MCF 10A (cell line): ENCODE measurements at regions not wholly inside any gene's neighbourhood (a gene's known extent, or its start where the extent isn't known, plus 50 kb on each side); places are given as distances from the start of the nearest gene placed in this dataset.

Experiments used
- BruUV-seq: library from RNA; stranded (reverse); fragments of 400-500 nt; replicated peaks from 2 replicates; lab custom pipeline; 2021; lab: Mats Ljungman, UMichigan
- CTCF ChIA-PET: fragments of 300-600 bp; sonication (Branson Sonifier 250); formaldehyde crosslinking; extraction: SDS; loops from one replicate; lab custom pipeline; 2021; ENCODE audit warnings: antibody characterized with exemption, inconsistent platforms; lab: Yijun Ruan, JAX
- POLR2A ChIA-PET: fragments of 300-600, 350-650 bp; sonication (Branson Sonifier 250); formaldehyde crosslinking; extraction: SDS; loops from one replicate; lab custom pipeline; 2020; ENCODE audit warnings: antibody characterized with exemption, inconsistent platforms; lab: Yijun Ruan, JAX
- DNase-seq: peaks from one replicate; pipeline ENCODE4 v3.0.0-alpha.2; 2018; ENCODE audit not compliant: unreplicated experiment
- H3K27ac Mint-ChIP-seq: one replicate; pipeline ENCODE4 v1.8.0; 2022; ENCODE audit warnings: mild to moderate bottlenecking, low read depth, mixed read lengths; ENCODE audit not compliant: unreplicated experiment
- H3K27me3 Mint-ChIP-seq: one replicate; pipeline ENCODE4 v1.8.0; 2022; ENCODE audit warnings: mixed read lengths; ENCODE audit not compliant: insufficient read depth, unreplicated experiment
- H3K36me3 Mint-ChIP-seq: one replicate; pipeline ENCODE4 v1.8.0; 2022; ENCODE audit warnings: mild to moderate bottlenecking, moderate library complexity, mixed read lengths; ENCODE audit not compliant: insufficient read depth, unreplicated experiment
- H3K4me1 Mint-ChIP-seq: one replicate; pipeline ENCODE4 v1.8.0; 2022; ENCODE audit warnings: mixed read lengths; ENCODE audit not compliant: insufficient read depth, unreplicated experiment
- H3K4me3 Mint-ChIP-seq: one replicate; pipeline ENCODE4 v1.8.0; 2022; ENCODE audit warnings: mild to moderate bottlenecking, moderate library complexity, mixed read lengths; ENCODE audit not compliant: unreplicated experiment
- H3K9me3 Mint-ChIP-seq: one replicate; pipeline ENCODE4 v1.8.0; 2022; ENCODE audit warnings: mixed read lengths; ENCODE audit not compliant: unreplicated experiment
- CTCF ChIP-seq: fragments of 200-600 bp; IDR thresholded peaks from one replicate; pipeline ENCODE4 v1.8.0; 2022; ENCODE audit warnings: antibody characterized with exemption, mild to moderate bottlenecking; ENCODE audit not compliant: unreplicated experiment
- intact Hi-C: fragments of 100-400 bp; cut with micrococcal nuclease; formaldehyde crosslinking; loops from 2 replicates; pipeline ENCODE4 v1.14.1; 2022

- no TSS peak for BruUV-seq
- H3K9me3 Mint-ChIP-seq, result no peaks in the 10 kb centered on the region
- no peak for TF ChIP-seq CTCF
- DNase-seq, result peak; percentile 67
- no peaks in the 10 kb centered on the region for H3K36me3 Mint-ChIP-seq
- intact Hi-C loops, result no loop called here
- ChIA-PET CTCF (interaction anchor here (0.8 to 1.7 kb wide), 2 partner anchors 12 to 22 kb away, joined by 3 to 4 read pairs; no protein-coding TSS in a partner anchor), POLR2A (interaction anchor here (0.7 to 1.6 kb wide), 4 partner anchors 23 to 849 kb away, joined by 3 to 4 read pairs (median 4); no protein-coding TSS in a partner anchor)
- H3K4me1 Mint-ChIP-seq, result peaks cover 6% of the 10 kb centered on the region
- no peak overlapping the region for H3K27ac Mint-ChIP-seq
- no peaks in the 10 kb centered on the region for H3K27me3 Mint-ChIP-seq
- H3K4me3 Mint-ChIP-seq, result no peak overlapping the region
These were observed 494.2 kb downstream of the MTRR start for GRCh38 chr5:8363138-8363537.

- Mint-ChIP-seq H3K4me1 (peaks cover 6% of the 10 kb centered on the region), H3K4me3 (no peak overlapping the region), H3K27ac (no peak overlapping the region), H3K36me3 (no peaks in the 10 kb centered on the region), H3K9me3 (no peaks in the 10 kb centered on the region), H3K27me3 (no peaks in the 10 kb centered on the region)
- CTCF ChIA-PET, result interaction anchor here (1.3 to 1.7 kb wide), 2 partner anchors 26 to 439 kb away, joined by 3 to 7 read pairs; no protein-coding TSS in a partner anchor
- POLR2A ChIA-PET, result interaction anchor here (1.2 kb wide), 1 partner anchor 92 kb away, joined by 6 read pairs; no protein-coding TSS in a partner anchor
- TF ChIP-seq CTCF, result no peak
- no TSS peak for BruUV-seq
- DNase-seq, result no peak
- intact Hi-C loops, result no loop called here
These were observed 497.3 kb downstream of the MTRR start for GRCh38 chr5:8366266-8366665.

DNA sequence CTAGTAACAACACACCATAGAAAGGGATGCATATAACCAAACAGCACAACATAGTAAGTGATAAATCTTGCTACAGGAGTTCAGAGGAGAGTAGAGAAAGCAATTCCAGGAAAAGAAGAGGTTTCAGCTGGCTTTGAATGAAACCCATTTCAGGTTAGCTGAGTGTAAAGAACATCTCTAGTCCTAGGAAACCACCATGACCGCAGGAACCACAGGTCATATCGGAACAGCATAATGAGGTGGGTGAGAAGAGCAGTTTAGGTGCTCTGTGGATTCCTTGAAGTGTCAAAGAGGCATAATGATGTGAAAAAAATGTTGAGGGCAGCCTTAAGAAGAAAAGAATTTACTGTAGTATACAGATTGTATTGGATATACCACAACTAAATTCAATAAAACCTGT is 507.5 kb downstream of the MTRR start:
- peaks cover 9% of the 10 kb centered on the region for H3K9me3 Mint-ChIP-seq

DNA sequence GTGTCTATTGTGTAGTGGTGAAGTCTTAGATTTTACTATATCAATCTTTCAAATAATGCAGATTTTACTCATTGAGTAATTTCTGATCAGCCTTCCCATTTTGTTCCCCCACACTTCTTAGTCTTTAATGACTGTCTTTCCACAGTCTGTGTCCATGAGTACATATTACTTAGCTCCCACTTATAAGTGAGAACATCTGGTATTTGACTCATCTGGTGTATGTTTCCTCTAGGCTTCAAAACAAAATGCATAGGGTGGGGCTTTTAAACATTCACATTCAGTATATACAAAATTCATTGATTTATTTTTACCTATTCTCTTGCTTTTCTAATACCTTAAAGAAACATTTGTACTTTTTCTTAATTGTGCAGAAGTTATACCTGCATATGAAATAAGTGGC is 513.0 kb downstream of the MTRR start:
- CTCF ChIA-PET, result no interaction called here
- Mint-ChIP-seq H3K36me3 (no peaks in the 10 kb centered on the region), H3K27me3 (no peaks in the 10 kb centered on the region), H3K4me3 (no peak overlapping the region), H3K27ac (no peak overlapping the region), H3K9me3 (no peaks in the 10 kb centered on the region), H3K4me1 (no peaks in the 10 kb centered on the region)
- BruUV-seq, result no TSS peak
- POLR2A ChIA-PET, result interaction anchor here (0.7 to 1.2 kb wide), 2 partner anchors 14 to 60 kb away, joined by 3 to 4 read pairs; no protein-coding TSS in a partner anchor
- DNase-seq, result no peak
- intact Hi-C loops, result no loop called here
- no peak for TF ChIP-seq CTCF

More for the DNA sequence above, 507.5 kb downstream of the MTRR start:
- ChIA-PET POLR2A (no interaction called here), CTCF (no interaction called here)
- H3K4me1 Mint-ChIP-seq, result no peaks in the 10 kb centered on the region
- DNase-seq, result no peak
- no peak overlapping the region for H3K4me3 Mint-ChIP-seq
- H3K36me3 Mint-ChIP-seq, result no peaks in the 10 kb centered on the region
- BruUV-seq, result no TSS peak
- H3K27me3 Mint-ChIP-seq, result no peaks in the 10 kb centered on the region
- intact Hi-C loops, result no loop called here
- no peak for TF ChIP-seq CTCF
- H3K27ac Mint-ChIP-seq, result no peak overlapping the region
